IMR-90 (cell line): ENCODE measurements at regions not wholly inside any gene's neighbourhood (a gene's known extent, or its start where the extent isn't known, plus 50 kb on each side); places are given as distances from the start of the nearest gene placed in this dataset.

Experiments
- ATAC-seq: fragments of 200-7000 bp; cut with Tn5 transposase; 2 replicates; pipeline ENCODE4 v1.9.1; 2020; ENCODE audit warnings: low read depth, mild to moderate bottlenecking, moderate library complexity
- BruUV-seq: library from RNA; stranded (reverse); fragments of 400-500 nt; replicated peaks from 2 replicates; lab custom pipeline; 2021; lab: Mats Ljungman, UMichigan
- CTCF ChIA-PET: fragments of 300-600 bp; formaldehyde crosslinking; extraction: SDS; loops from one replicate; lab custom pipeline; 2021; ENCODE audit warnings: antibody characterized with exemption; lab: Yijun Ruan, JAX
- POLR2A ChIA-PET: fragments of 300-600 bp; sonication (Branson Sonifier 250); formaldehyde crosslinking; loops from one replicate; lab custom pipeline; 2022; ENCODE audit warnings: antibody characterized with exemption; ENCODE audit not compliant: unreplicated experiment; lab: Charles Lee
- DNase-seq: peaks from one replicate; pipeline ENCODE4 v3.0.0; 2013
- H2AFZ ChIP-seq: replicated peaks from 2 replicates; pipeline ENCODE3; 2013; ENCODE audit warnings: low read length, mild to moderate bottlenecking; ENCODE audit not compliant: poor library complexity
- H2AK5ac ChIP-seq: 2 replicates; pipeline ENCODE4 v1.6.1; 2013; ENCODE audit warnings: low read depth, low read length, inconsistent platforms
- H2AK9ac ChIP-seq: replicated peaks from 2 replicates; pipeline ENCODE3; 2013; ENCODE audit warnings: mild to moderate bottlenecking, low read depth, low read length, moderate library complexity; ENCODE audit not compliant: poor library complexity
- H2BK120ac ChIP-seq: 2 replicates; pipeline ENCODE4 v1.6.1; 2013; ENCODE audit warnings: low read depth, low read length, inconsistent platforms
- H2BK15ac ChIP-seq: 3 replicates; pipeline ENCODE4 v1.6.1; 2013; ENCODE audit warnings: low read depth, low read length, inconsistent platforms
- H2BK20ac ChIP-seq: 2 replicates; pipeline ENCODE4 v1.6.1; 2013; ENCODE audit warnings: low read depth, mild to moderate bottlenecking, inconsistent platforms, low read length, moderate library complexity
- H2BK5ac ChIP-seq: 2 replicates; pipeline ENCODE4 v1.6.1; 2013; ENCODE audit warnings: mild to moderate bottlenecking, low read depth, low read length, inconsistent platforms; ENCODE audit not compliant: poor library complexity, severe bottlenecking
- H3K14ac ChIP-seq: replicated peaks from 2 replicates; pipeline ENCODE4 v1.6.1; 2013; ENCODE audit warnings: low read depth, low read length, inconsistent platforms
- H3K18ac ChIP-seq: 2 replicates; pipeline ENCODE4 v1.6.1; 2013; ENCODE audit warnings: low read depth, low read length, control low read depth
- H3K23ac ChIP-seq: 2 replicates; pipeline ENCODE4 v1.6.1; 2013; ENCODE audit warnings: low read depth, low read length, inconsistent platforms
- H3K27ac ChIP-seq: 2 replicates; pipeline ENCODE4 v1.5.1; 2013; ENCODE audit warnings: mild to moderate bottlenecking, control low read depth, low read length; ENCODE audit not compliant: insufficient read depth
- H3K27me3 ChIP-seq: 2 replicates; pipeline ENCODE4 v1.6.1; 2013; ENCODE audit warnings: low read length; ENCODE audit not compliant: control insufficient read depth, insufficient read depth
- H3K36me3 ChIP-seq: 2 replicates; pipeline ENCODE4 v1.6.1; 2013; ENCODE audit warnings: low read length, mixed read lengths; ENCODE audit not compliant: control insufficient read depth, insufficient read depth
- H3K4ac ChIP-seq: 2 replicates; pipeline ENCODE4 v1.6.1; 2013; ENCODE audit warnings: low read depth, low read length, inconsistent platforms
- H3K4me1 ChIP-seq: 2 replicates; pipeline ENCODE4 v1.6.1; 2013; ENCODE audit warnings: low read length, mixed read lengths; ENCODE audit not compliant: control insufficient read depth, insufficient read depth
- H3K4me2 ChIP-seq: 2 replicates; pipeline ENCODE4 v1.6.1; 2013; ENCODE audit warnings: low read depth, mild to moderate bottlenecking, control low read depth, low read length, moderate library complexity
- H3K4me3 ChIP-seq: 2 replicates; pipeline ENCODE4 v1.5.1; 2013; ENCODE audit warnings: low read depth, mild to moderate bottlenecking, control low read depth, low read length, moderate library complexity; ENCODE audit not compliant: insufficient read depth
- H3K56ac ChIP-seq: 2 replicates; pipeline ENCODE4 v1.6.1; 2013; ENCODE audit warnings: low read length, inconsistent platforms; ENCODE audit not compliant: insufficient read depth; ENCODE audit errors: extremely low read depth
- H3K79me1 ChIP-seq, 2 experiments: 2 replicates each; pipeline ENCODE4 v1.6.1; 2013; ENCODE audit warnings: low read length in 2 of 2, inconsistent platforms in 1 of 2, low read depth in 1 of 2
- H3K9ac ChIP-seq: 2 replicates; pipeline ENCODE4 v1.6.1; 2013; ENCODE audit warnings: low read depth, low read length, control low read depth
- H3K9me1 ChIP-seq: 2 replicates; pipeline ENCODE4 v1.6.1; 2013; ENCODE audit warnings: low read length, inconsistent platforms; ENCODE audit not compliant: insufficient read depth
- H3K9me3 ChIP-seq: 2 replicates; pipeline ENCODE4 v1.6.1; 2013; ENCODE audit warnings: low read length; ENCODE audit not compliant: control insufficient read depth, insufficient read depth
- H4K20me1 ChIP-seq: 2 replicates; pipeline ENCODE4 v1.6.1; 2013; ENCODE audit warnings: low read length, inconsistent platforms; ENCODE audit not compliant: insufficient read depth
- H4K5ac ChIP-seq: 2 replicates; pipeline ENCODE4 v1.6.1; 2013; ENCODE audit warnings: mild to moderate bottlenecking, low read depth, low read length, control low read depth
- H4K8ac ChIP-seq, 2 experiments: 2 replicates each; pipeline ENCODE4 v1.6.1; 2013; ENCODE audit warnings: low read depth in 2 of 2, low read length in 2 of 2, control low read depth in 1 of 2, inconsistent platforms in 1 of 2
- H4K91ac ChIP-seq: 2 replicates; pipeline ENCODE4 v1.6.1; 2013; ENCODE audit warnings: low read depth, low read length, inconsistent platforms; ENCODE audit not compliant: insufficient read depth
- RAD21 ChIP-seq: IDR thresholded peaks from 2 replicates; pipeline ENCODE4 v1.6.1; 2012; ENCODE audit warnings: low read length, improper control_type of control experiment
- SMC3 ChIP-seq: fragments of 150-350 bp; IDR thresholded peaks from 2 replicates; pipeline ENCODE4 v1.6.1; 2016; ENCODE audit warnings: low read depth, mild to moderate bottlenecking, antibody characterized with exemption, low read length, moderate library complexity
- WGBS, 2 experiments: methylation state at CpG; one replicate each; pipeline versions ENCODE4 v1.1.5 to v1.1.7; 2013; ENCODE audit warnings: missing lambda C conversion rate in 2 of 2; ENCODE audit not compliant: insufficient read length in 1 of 2; ENCODE audit errors: extremely low coverage in 2 of 2; 5-methylcytosine and 5-hydroxymethylcytosine counted together
- dilution Hi-C: fragments of 300-500 bp; cut with HindIII; formaldehyde crosslinking; loops from one replicate; pipeline ENCODE4 v1.14.3; 2018; ENCODE audit warnings: low sequenced_read_pairs; ENCODE audit not compliant: unreplicated experiment
- in situ Hi-C: fragments of 300-500 bp; cut with MboI; formaldehyde crosslinking; loops from 3 replicates; pipeline ENCODE4 v1.14.3; 2019; ENCODE audit warnings: low sequenced_read_pairs, inconsistent platforms, mixed read lengths
- intact Hi-C: fragments of 100-400 bp; cut with micrococcal nuclease; formaldehyde crosslinking; loops from 2 replicates; pipeline ENCODE4 v1.10.0; 2022
- TF ChIP-seq, protein P1 (sequence below): conservative IDR thresholded peaks from 2 replicates; pipeline ENCODE4 v1.5.1; 2012; ENCODE audit warnings: mild to moderate bottlenecking, low read depth, low read length, improper control_type of control experiment

DNA sequence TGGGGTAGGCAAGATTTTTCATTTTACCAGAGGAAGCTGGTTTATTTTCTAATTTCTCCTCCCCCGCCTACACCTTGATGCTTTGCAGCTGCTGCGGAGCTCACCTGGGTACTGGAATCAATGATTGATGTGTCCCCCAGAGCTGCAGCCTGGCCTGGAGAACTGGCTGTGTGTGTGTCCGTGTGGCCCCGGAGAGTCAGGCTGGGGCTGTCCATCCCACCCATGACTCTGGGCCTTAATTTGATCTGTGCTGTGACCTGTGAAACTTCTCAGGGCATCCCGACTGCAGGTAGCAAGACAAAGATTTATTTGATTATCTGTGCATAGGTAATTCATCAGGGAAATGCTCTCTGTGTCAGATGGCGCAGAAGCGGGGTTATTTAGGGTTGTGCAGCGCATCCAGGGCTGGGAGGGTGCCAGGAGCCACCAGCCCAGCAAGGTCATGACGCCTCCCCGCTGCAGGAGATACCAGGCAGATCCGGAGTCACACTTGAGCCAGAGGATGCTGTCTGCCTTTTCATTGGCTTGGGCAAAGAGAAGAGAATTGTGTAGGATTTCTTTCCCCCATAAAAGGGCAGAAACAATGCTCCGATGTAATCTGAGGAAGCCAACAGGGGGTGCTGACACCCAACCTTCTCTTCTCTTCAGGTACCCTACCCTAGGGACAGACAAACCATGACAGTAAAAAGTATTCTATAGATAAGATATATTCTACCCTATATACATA is 346.6 kb downstream of the TSHZ3 start:
- Histone ChIP-seq H3K27me3 (no peaks in the 10 kb centered on the region; the same call in 1 of the 2 replicates), H3K56ac (no peak overlapping the region), H2AK9ac (no peak overlapping the region), H2BK5ac (no peak overlapping the region), H4K5ac (no peak overlapping the region), H4K20me1 (no peaks in the 10 kb centered on the region), H2AK5ac (no peak overlapping the region), H3K27ac (no peak overlapping the region), H3K4me1 (no peaks in the 10 kb centered on the region), H4K91ac (no peak overlapping the region), H3K4ac (no peak overlapping the region), H3K23ac (no peak overlapping the region), H3K4me2 (no peak overlapping the region), H2AFZ (no peak overlapping the region), H4K8ac (no peak overlapping the region), H2BK20ac (no peak overlapping the region), H3K9me3 (no peaks in the 10 kb centered on the region), H3K4me3 (no peak overlapping the region), H2BK15ac (no peak overlapping the region), H3K79me1 (no peaks in the 10 kb centered on the region), H3K18ac (no peak overlapping the region), H3K9ac (no peak overlapping the region), H3K14ac (no peak overlapping the region), H3K9me1 (no peaks in the 10 kb centered on the region), H3K36me3 (no peaks in the 10 kb centered on the region), H2BK120ac (no peak overlapping the region)
- dilution Hi-C loops (no loop called here), in situ Hi-C loops (no loop called here), intact Hi-C loops (no loop called here)
- ChIA-PET POLR2A (no interaction called here), CTCF (no interaction called here)
- no peak for DNase-seq
- no peak for ATAC-seq
- TF ChIP-seq RAD21, result peak; percentile 33
- TF ChIP-seq SMC3, result no peak
- TF ChIP-seq, protein P1, sequence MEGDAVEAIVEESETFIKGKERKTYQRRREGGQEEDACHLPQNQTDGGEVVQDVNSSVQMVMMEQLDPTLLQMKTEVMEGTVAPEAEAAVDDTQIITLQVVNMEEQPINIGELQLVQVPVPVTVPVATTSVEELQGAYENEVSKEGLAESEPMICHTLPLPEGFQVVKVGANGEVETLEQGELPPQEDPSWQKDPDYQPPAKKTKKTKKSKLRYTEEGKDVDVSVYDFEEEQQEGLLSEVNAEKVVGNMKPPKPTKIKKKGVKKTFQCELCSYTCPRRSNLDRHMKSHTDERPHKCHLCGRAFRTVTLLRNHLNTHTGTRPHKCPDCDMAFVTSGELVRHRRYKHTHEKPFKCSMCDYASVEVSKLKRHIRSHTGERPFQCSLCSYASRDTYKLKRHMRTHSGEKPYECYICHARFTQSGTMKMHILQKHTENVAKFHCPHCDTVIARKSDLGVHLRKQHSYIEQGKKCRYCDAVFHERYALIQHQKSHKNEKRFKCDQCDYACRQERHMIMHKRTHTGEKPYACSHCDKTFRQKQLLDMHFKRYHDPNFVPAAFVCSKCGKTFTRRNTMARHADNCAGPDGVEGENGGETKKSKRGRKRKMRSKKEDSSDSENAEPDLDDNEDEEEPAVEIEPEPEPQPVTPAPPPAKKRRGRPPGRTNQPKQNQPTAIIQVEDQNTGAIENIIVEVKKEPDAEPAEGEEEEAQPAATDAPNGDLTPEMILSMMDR, result 0 out of 2 replicates have a peak, but pooled peaks have one; percentile 12
- WGBS, 2 experiments, result 80% methylated on average over 2 of the region's 12 CpGs; no CpG with 5 or more reads in 1 of the 2 experiments
- no TSS peak for BruUV-seq
